ENCODE measurements at regions not wholly inside any gene's neighbourhood (a gene's known extent, or its start where the extent isn't known, plus 50 kb on each side); places are given as distances from the start of the nearest gene placed in this dataset.

- TF ChIP-seq FOXA1 (IDR thresholded peaks at IDR 0.05), result no peak
- TF ChIP-seq CTCF (IDR thresholded peaks at IDR 0.05; ENCODE audit: low read depth, low read length, missing input control), result no peak
- TF ChIP-seq REST (IDR thresholded peaks at IDR 0.05), result no peak
- TF ChIP-seq SP1 (IDR thresholded peaks at IDR 0.05), result no peak
- TF ChIP-seq HNF4A (conservative IDR thresholded peaks at IDR 0.05), result no peak
These were observed 482.1 kb upstream of the HS3ST1 start for GRCh38 chr4:11910812-11911211.
